ENCODE measurements at regions not wholly inside any gene's neighbourhood (a gene's known extent, or its start where the extent isn't known, plus 50 kb on each side); places are given as distances from the start of the nearest gene placed in this dataset.

DNA sequence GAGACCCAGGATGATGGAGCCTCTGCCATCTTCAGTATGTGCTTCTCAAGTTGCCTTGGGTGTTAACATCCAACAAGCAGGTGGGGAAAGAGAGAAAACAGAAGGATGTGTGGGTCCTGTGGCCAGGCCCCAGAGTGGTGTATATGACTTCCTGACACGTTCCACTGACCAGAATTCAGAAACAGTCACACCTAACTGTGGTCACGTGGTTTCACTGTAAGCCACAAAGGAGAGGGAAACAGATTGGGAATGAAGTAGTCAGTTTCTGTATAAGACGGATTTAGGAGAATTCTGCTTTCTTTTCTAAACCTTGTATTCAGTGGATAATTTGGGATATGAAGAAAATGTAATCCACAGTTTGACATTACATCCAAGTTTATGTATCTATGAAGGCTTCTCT is 454.1 kb upstream of the IL12A start:
- TF ChIP-seq, protein P1, sequence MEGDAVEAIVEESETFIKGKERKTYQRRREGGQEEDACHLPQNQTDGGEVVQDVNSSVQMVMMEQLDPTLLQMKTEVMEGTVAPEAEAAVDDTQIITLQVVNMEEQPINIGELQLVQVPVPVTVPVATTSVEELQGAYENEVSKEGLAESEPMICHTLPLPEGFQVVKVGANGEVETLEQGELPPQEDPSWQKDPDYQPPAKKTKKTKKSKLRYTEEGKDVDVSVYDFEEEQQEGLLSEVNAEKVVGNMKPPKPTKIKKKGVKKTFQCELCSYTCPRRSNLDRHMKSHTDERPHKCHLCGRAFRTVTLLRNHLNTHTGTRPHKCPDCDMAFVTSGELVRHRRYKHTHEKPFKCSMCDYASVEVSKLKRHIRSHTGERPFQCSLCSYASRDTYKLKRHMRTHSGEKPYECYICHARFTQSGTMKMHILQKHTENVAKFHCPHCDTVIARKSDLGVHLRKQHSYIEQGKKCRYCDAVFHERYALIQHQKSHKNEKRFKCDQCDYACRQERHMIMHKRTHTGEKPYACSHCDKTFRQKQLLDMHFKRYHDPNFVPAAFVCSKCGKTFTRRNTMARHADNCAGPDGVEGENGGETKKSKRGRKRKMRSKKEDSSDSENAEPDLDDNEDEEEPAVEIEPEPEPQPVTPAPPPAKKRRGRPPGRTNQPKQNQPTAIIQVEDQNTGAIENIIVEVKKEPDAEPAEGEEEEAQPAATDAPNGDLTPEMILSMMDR (IDR thresholded peaks at IDR 0.05; ENCODE audit: borderline replicate concordance, insufficient read depth, low read depth, low read length), result no peak
- no peak overlapping the region for H3K4me3 ChIP-seq (ENCODE audit: low read depth, low read length)

DNA sequence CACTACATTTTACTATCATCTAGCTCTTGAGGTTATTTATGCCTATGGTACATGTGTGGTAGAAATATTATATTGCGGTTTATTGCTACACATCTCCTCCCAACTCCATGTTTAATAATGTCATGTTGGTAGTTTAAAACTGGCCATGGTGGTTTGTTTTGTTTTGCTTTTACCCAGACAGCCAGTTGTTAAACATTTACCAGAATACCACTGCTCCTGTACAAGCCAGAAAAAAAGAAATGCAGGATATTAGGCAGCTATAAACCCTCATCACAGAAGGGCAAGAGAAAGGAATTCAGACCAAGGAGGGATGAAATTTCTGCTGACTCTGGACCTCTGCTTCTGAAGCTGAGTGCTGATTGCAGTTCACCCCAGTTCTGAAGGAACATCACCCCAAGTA is 451.8 kb upstream of the IL12A start:
- TF ChIP-seq, protein P1 (IDR thresholded peaks at IDR 0.05; ENCODE audit: borderline replicate concordance, insufficient read depth, low read depth, low read length), result no peak
- no peak overlapping the region for H3K4me3 ChIP-seq (ENCODE audit: low read depth, low read length)

DNA sequence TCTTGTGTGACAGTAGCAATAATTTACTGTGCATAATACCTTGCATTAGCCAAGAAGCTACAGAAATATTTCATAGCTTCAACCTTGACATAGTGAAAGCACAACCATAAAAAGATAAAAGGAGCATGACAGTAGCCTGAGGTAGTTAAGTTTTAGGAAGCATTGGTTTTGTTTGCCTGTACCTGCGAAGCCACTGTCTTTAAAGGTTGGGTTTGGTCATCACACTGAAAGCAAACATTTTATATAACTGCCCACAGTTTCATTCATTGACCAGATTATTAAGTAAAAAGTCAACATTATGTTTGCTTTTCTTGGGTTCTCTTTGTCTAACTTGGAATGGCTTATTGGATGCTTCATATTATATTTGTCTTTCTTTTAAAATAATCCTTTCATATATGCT is 450.1 kb upstream of the IL12A start:
- no peak overlapping the region for H3K4me3 ChIP-seq (ENCODE audit: low read depth, low read length)
- TF ChIP-seq, protein P1 (IDR thresholded peaks at IDR 0.05; ENCODE audit: borderline replicate concordance, insufficient read depth, low read depth, low read length), result no peak

DNA sequence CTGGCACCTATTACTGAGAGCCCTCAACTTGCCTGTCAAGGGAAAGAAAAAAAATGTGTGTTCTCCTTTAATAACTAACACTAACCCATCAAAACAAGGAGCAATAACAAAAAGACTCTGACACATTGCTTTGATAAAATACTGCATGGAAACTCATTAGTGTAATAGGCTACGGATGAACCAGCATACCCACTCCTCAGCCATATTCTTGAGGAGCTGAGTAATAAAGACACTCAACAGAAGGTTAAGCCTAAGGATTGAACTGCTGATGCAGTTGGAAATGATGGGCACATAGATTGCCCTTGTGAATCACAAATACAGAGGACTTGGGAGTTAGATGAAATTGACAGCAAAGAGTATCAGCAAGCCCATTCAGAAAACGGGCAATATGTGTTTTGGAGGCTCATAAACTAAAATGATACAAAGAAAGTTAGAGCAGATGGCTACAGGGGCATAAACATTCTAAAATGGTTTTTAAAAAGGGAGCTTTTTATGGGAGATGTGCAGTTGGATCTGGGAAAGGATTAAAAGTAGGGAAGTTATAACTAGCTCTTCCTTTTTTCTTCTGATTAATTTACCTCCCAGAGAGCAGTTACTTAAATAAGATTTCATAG is 447.6 kb upstream of the IL12A start:
- TF ChIP-seq, protein P1 (IDR thresholded peaks at IDR 0.05; ENCODE audit: borderline replicate concordance, insufficient read depth, low read depth, low read length), result no peak
- no peak overlapping the region for H3K4me3 ChIP-seq (ENCODE audit: low read depth, low read length)

DNA sequence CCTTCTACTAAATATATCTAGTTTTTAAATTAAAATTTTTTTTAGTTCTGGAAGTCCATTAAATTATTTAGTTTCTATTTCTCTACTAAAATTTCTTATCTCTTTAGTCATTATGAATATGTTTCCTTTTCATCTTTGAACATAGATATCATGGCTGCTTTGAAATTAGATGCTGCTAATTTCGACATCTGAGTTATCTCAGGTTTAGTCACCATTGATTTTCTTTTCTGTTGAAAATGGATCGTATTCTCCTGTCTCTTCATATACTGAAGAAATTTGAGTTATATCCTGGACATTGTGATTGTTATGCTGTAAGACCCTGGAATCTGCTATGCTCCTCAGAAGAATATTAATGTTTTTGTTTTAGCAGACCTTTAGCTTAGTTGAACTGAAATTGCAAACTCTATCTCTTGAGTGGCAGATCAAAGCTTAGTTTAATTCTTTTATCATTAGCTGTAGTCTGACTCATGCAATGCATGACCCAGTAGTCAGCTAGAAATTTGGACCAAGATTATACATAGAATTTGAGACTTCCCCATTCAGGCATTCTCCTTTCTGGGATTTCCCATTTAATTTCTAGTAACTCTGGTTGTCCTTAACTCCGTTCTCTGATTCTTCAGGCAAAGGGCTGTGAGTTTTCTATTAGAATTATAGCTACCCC is 439.8 kb upstream of the IL12A start:
- H3K4me3 ChIP-seq (ENCODE audit: low read depth, low read length), result no peak overlapping the region
- TF ChIP-seq, protein P1 (IDR thresholded peaks at IDR 0.05; ENCODE audit: borderline replicate concordance, insufficient read depth, low read depth, low read length), result no peak

DNA sequence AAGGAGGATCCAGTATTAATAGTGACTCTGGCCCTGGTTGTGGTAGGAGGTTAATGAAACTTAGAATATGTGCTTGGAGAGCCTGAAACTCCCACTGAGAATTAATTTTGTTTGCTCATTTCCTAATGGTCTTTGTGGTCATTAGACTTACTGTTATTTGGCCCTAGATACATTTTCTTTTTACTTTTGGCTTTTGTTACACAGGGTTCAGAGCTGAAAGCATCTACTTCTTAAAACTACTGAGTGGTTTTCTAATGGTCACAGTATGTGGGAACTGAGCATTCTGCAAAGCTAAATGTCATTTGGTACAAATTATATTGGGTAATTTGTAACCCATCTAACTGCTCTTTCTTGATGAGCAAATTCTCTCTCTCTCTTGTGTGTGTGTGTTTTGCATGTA is 433.4 kb upstream of the IL12A start:
- TF ChIP-seq, protein P1 (IDR thresholded peaks at IDR 0.05; ENCODE audit: borderline replicate concordance, insufficient read depth, low read depth, low read length), result no peak
- no peak overlapping the region for H3K4me3 ChIP-seq (ENCODE audit: low read depth, low read length)

DNA sequence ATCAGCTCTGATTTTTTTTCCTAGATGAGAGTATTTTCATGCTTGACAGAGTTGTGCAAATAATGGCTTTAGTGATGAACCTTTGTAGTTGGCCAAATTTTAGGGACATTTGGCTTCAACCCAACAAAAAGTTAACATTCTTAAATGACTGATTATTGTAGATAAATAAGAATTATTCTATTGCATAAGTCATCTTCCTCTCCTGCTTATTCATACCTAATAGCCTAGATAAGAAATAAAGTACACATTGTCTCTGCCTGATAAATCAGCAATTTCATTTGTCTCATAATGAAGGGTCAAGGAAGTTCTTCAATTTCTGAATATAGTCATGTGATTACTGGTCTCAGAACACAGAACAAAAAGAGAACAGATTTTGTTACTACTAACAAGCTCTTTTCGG is 428.9 kb upstream of the IL12A start:
- H3K4me3 ChIP-seq (ENCODE audit: low read depth, low read length), result no peak overlapping the region
- TF ChIP-seq, protein P1 (IDR thresholded peaks at IDR 0.05; ENCODE audit: borderline replicate concordance, insufficient read depth, low read depth, low read length), result no peak
